ENCODE measurements at regions not wholly inside any gene's neighbourhood (a gene's known extent, or its start where the extent isn't known, plus 50 kb on each side); places are given as distances from the start of the nearest gene placed in this dataset.

DNA sequence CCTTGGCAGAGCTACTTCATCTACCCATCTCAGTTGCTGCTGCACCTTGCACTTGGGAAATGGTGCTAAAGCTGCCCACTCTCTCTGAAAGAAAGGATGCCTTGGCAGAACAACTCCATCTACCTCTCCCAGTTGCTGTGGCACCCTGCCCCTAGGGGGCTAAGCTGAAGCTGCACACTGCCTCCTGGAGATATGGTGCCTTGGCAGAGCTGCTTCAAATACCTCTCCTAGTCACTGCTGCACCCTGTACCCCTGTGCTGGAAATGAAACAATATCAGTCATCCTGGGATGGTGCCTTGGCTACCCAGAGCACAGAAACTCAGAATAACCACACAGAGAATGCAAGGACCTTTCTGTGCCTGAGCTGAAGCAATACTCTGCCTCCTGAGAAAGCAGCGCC lies 615.8 kb downstream of the DIAPH3 start (continued):
- TF ChIP-seq EGR1 (IDR thresholded peaks at IDR 0.05; ENCODE audit: borderline replicate concordance in 1 of 2, low read depth in 2 of 2, low read length in 2 of 2) (no peak), PAX8 (IDR thresholded peaks at IDR 0.05) (no peak), YBX1 (IDR thresholded peaks at IDR 0.05) (no peak), TCF7 (IDR thresholded peaks at IDR 0.05; ENCODE audit: borderline replicate concordance) (no peak)

DNA sequence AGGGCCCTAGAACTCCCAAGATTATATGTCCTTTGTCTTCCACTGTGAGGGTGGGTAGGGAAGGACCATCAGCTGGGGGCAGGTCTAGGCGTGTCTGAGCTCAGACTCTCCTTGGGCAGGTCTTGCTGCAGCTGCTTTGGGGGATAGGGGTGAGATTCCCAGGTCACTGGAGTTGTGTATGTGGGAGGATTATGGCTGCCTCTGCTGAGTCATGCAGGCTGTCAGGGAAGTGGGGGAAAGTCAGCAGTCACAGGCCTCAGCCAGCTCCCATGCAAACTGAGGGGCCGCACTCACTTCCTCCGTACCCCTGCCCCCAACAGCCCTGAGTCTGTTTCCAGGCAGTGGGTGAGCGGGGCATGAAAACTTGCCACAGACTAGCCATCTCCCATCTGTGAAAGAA lies 600.8 kb downstream of the DIAPH3 start:
- 27% methylated on average over 4 of the region's 4 CpGs for WGBS (ENCODE audit: insufficient coverage, insufficient replicate concordance, low lambda C conversion rate, missing lambda C conversion rate)

More for the DNA sequence above, 600.8 kb downstream of the DIAPH3 start:
- ChIA-PET SMC1A (ENCODE audit: uncharacterized antibody, unreplicated experiment) (no interaction called here), CTCF (no interaction called here), POLR2A (no interaction called here), RAD21 (ENCODE audit: unreplicated experiment) (no interaction called here)
- BruUV-seq (replicated peaks) = no TSS peak
- H3K9me3 ChIP-seq (replicated peaks; ENCODE audit: control insufficient read depth, insufficient read depth, low read length) = no peaks in the 10 kb centered on the region; the same call in 2 of the 3 replicates
- intact Hi-C loops (cut with micrococcal nuclease; ENCODE audit: unreplicated experiment) = no loop called here
- H3K36me3 ChIP-seq (ENCODE audit: control insufficient read depth in 2 of 2, insufficient read depth in 2 of 2, low read length in 1 of 2) = no peaks in the 10 kb centered on the region
- no peak for TF ChIP-seq RAD51 (IDR thresholded peaks at IDR 0.05)
- TF ChIP-seq SIX5 (IDR thresholded peaks at IDR 0.05; ENCODE audit: low read depth, low read length, severe bottlenecking) = no peak
- TF ChIP-seq BRCA1 (IDR thresholded peaks at IDR 0.05; ENCODE audit: low read depth, low read length) = no peak
- TF ChIP-seq TCF7 (IDR thresholded peaks at IDR 0.05; ENCODE audit: borderline replicate concordance) = no peak
- no peak for TF ChIP-seq MEF2B (IDR thresholded peaks at IDR 0.05; ENCODE audit: partially characterized antibody, poor library complexity, severe bottlenecking)
- TF ChIP-seq ZNF24 (IDR thresholded peaks at IDR 0.05) = no peak
- TF ChIP-seq CHD2 (IDR thresholded peaks at IDR 0.05; ENCODE audit: borderline replicate concordance, low read depth, low read length) = no peak
- TF ChIP-seq MLLT1 (IDR thresholded peaks at IDR 0.05) = no peak
- TF ChIP-seq, protein P1, sequence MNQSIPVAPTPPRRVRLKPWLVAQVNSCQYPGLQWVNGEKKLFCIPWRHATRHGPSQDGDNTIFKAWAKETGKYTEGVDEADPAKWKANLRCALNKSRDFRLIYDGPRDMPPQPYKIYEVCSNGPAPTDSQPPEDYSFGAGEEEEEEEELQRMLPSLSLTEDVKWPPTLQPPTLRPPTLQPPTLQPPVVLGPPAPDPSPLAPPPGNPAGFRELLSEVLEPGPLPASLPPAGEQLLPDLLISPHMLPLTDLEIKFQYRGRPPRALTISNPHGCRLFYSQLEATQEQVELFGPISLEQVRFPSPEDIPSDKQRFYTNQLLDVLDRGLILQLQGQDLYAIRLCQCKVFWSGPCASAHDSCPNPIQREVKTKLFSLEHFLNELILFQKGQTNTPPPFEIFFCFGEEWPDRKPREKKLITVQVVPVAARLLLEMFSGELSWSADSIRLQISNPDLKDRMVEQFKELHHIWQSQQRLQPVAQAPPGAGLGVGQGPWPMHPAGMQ (IDR thresholded peaks at IDR 0.05; ENCODE audit: borderline replicate concordance) = no peak
- TF ChIP-seq CBFB (IDR thresholded peaks at IDR 0.05; ENCODE audit: low read depth) = no peak
- TF ChIP-seq EGR1 (IDR thresholded peaks at IDR 0.05; ENCODE audit: borderline replicate concordance in 1 of 2, low read depth in 2 of 2, low read length in 2 of 2) = no peak
- TF ChIP-seq ESRRA (IDR thresholded peaks at IDR 0.05; ENCODE audit: low read length) = no peak
- no peak for TF ChIP-seq EED (IDR thresholded peaks at IDR 0.05; ENCODE audit: low read depth)
- no peak for TF ChIP-seq ZNF622 (IDR thresholded peaks at IDR 0.05)
- no peak overlapping the region for H3K4me3 ChIP-seq
- no peak for DNase-seq (ENCODE audit: low read depth, low spot score)
- H3K4me1 ChIP-seq (ENCODE audit: control insufficient read depth, insufficient read depth, low read length) = no peaks in the 10 kb centered on the region
- no peak overlapping the region for H2AFZ ChIP-seq (ENCODE audit: control insufficient read depth, low read depth, low read length)
- no peaks in the 10 kb centered on the region for H3K79me2 ChIP-seq (ENCODE audit: control insufficient read depth, insufficient read depth, low read length)
- no peak overlapping the region for H3K27ac ChIP-seq (ENCODE audit: control insufficient read depth, insufficient read depth)
- in situ Hi-C loops (cut with MboI) = no loop called here
- no peaks in the 10 kb centered on the region for H4K20me1 ChIP-seq (ENCODE audit: control insufficient read depth, insufficient read depth)
- H3K9ac ChIP-seq (ENCODE audit: control insufficient read depth, insufficient read depth, low read length) = no peak overlapping the region
- ATAC-seq = no peak
- FAIRE-seq = no peak
- no peak overlapping the region for H3K4me2 ChIP-seq (ENCODE audit: control insufficient read depth, insufficient read depth)
- no peaks in the 10 kb centered on the region for H3K27me3 ChIP-seq (replicated peaks in 1 of 2; ENCODE audit: control insufficient read depth in 2 of 2, insufficient read depth in 2 of 2, low read length in 1 of 2)
